HCT116 (cell line): ENCODE measurements at regions not wholly inside any gene's neighbourhood (a gene's known extent, or its start where the extent isn't known, plus 50 kb on each side); places are given as distances from the start of the nearest gene placed in this dataset.

ENCODE experiments used
- ATF3 ChIP-seq: IDR thresholded peaks from 2 replicates; pipeline ENCODE4 v1.6.1; 2012
- CEBPB ChIP-seq: IDR thresholded peaks from 2 replicates; pipeline ENCODE4 v1.6.1; 2012; ENCODE audit warnings: low read depth
- EGR1 ChIP-seq: IDR thresholded peaks from 2 replicates; pipeline ENCODE4 v1.6.1; 2012; ENCODE audit warnings: low read depth
- EZH2 ChIP-seq: fragments of 200-600 bp; sonication (generic); IDR thresholded peaks from 2 replicates; pipeline ENCODE4 v1.6.1; 2017; ENCODE audit warnings: antibody characterized with exemption, mixed run types
- POLR2AphosphoS5 ChIP-seq: IDR thresholded peaks from 2 replicates; pipeline ENCODE4 v1.6.1; 2011; ENCODE audit warnings: mild to moderate bottlenecking, low read depth, low read length, moderate library complexity
- ZNF274 ChIP-seq: fragments of 200-500 bp; sonication (Bioruptor generic); IDR thresholded peaks from 2 replicates; pipeline ENCODE4 v1.6.1; 2014; ENCODE audit warnings: mild to moderate bottlenecking, low read depth, low read length, inconsistent platforms
- TF ChIP-seq, protein P1 (sequence below), 3 experiments: fragments of 200-600 bp in 1 of 3; sonication (generic) in 1 of 3; IDR thresholded peaks in 2 of 3; conservative IDR thresholded peaks in 1 of 3; 2 replicates each; pipeline ENCODE4 v1.5.1; 2012 to 2017; ENCODE audit warnings: low read depth in 2 of 3, low read length in 2 of 3, antibody characterized with exemption in 1 of 3, borderline replicate concordance in 1 of 3, control low read depth in 1 of 3, mild to moderate bottlenecking in 1 of 3, mixed read lengths in 1 of 3, mixed run types in 1 of 3, moderate library complexity in 1 of 3; ENCODE audit not compliant: insufficient read depth in 1 of 3

DNA sequence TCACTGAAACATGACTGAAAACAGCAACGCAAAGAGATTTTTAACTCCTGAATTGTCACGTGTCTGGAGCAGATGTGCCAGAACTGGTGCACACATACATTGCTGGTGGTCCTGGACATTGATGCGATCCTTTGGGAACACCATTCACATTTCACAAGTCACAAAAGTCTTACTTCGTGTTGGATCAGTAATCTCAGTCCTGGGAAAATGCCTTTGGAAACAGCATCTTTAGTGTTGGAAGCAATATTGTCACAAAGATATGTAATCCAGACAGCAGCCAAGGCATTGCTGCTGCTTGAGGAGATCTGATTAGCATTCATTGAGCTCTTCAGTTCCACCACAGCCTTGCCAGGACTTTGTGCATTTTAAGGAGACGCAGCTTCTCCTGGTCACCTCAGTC lies 126.2 kb upstream of the SH3BP4 start:
- TF ChIP-seq, protein P1, sequence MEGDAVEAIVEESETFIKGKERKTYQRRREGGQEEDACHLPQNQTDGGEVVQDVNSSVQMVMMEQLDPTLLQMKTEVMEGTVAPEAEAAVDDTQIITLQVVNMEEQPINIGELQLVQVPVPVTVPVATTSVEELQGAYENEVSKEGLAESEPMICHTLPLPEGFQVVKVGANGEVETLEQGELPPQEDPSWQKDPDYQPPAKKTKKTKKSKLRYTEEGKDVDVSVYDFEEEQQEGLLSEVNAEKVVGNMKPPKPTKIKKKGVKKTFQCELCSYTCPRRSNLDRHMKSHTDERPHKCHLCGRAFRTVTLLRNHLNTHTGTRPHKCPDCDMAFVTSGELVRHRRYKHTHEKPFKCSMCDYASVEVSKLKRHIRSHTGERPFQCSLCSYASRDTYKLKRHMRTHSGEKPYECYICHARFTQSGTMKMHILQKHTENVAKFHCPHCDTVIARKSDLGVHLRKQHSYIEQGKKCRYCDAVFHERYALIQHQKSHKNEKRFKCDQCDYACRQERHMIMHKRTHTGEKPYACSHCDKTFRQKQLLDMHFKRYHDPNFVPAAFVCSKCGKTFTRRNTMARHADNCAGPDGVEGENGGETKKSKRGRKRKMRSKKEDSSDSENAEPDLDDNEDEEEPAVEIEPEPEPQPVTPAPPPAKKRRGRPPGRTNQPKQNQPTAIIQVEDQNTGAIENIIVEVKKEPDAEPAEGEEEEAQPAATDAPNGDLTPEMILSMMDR (IDR thresholded peaks at IDR 0.05 in 2 of 3, conservative IDR thresholded peaks at IDR 0.05 in 1 of 3; ENCODE audit: borderline replicate concordance in 1 of 3, insufficient read depth in 1 of 3, low read depth in 2 of 3, low read length in 2 of 3): no peak
- no peak for TF ChIP-seq POLR2AphosphoS5
- no peak for TF ChIP-seq CEBPB
- TF ChIP-seq ZNF274: no peak
- no peak for TF ChIP-seq EGR1
- no peak for TF ChIP-seq ATF3
- TF ChIP-seq EZH2: no peak
